ENCODE measurements at regions not wholly inside any gene's neighbourhood (a gene's known extent, or its start where the extent isn't known, plus 50 kb on each side); places are given as distances from the start of the nearest gene placed in this dataset.

DNA sequence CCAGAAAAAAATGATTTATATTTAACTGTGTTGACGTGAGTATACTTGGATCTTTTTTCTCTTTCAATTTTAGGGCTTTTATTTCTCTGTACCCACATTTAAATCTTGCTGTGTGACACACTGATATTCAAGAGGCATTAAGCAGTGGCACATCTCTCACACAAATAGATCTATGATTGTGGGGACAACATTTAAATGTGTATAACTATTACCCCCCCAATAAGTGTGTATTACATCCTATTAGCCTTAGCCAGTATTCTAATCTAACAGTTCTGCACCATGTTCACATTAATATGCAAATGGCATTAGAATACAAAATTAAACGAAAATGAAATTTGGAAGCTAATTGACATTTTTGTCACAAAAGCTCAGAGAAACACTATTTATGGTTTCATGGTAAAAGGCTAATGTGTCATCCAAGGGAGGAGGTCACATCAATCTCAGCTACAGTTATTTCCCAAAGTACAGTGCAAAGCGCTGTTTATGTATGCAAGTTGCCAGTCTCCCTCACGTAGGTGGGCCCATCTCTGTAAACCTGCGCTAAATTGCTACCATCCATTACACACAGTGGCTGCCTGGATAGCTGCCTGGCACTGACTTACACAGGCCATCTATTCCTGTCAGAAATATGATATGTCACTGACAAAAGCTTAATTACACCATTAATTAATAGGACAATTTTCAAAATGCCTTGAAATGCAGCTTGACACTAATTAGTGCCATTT, 984.7 kb upstream of the PCDH9 start:
- TF ChIP-seq, protein P1, sequence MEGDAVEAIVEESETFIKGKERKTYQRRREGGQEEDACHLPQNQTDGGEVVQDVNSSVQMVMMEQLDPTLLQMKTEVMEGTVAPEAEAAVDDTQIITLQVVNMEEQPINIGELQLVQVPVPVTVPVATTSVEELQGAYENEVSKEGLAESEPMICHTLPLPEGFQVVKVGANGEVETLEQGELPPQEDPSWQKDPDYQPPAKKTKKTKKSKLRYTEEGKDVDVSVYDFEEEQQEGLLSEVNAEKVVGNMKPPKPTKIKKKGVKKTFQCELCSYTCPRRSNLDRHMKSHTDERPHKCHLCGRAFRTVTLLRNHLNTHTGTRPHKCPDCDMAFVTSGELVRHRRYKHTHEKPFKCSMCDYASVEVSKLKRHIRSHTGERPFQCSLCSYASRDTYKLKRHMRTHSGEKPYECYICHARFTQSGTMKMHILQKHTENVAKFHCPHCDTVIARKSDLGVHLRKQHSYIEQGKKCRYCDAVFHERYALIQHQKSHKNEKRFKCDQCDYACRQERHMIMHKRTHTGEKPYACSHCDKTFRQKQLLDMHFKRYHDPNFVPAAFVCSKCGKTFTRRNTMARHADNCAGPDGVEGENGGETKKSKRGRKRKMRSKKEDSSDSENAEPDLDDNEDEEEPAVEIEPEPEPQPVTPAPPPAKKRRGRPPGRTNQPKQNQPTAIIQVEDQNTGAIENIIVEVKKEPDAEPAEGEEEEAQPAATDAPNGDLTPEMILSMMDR (IDR thresholded peaks at IDR 0.05; ENCODE audit: low read depth, low read length) = no peak
- no peak overlapping the region for H3K4me3 ChIP-seq (ENCODE audit: low read depth, low read length)

DNA sequence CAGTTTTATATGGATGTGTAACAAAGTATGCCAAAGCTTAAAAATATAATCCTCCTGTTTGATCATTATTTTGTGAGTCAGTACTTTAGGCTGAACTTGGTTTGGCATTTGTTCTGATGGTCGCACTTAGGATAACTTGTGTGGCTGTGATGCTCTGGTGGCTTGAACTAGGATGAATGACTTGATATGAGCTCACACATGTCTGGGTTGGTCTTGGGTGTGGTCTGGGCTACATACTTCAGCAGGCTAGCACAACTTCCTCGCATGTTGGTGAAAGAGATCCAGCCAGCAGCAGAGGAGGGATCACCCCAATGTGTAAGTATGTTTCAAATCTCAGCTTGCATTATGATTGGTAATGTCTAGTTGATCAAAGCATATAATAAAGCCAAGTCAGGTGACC, 969.1 kb upstream of the PCDH9 start:
- H3K4me3 ChIP-seq (ENCODE audit: low read depth, low read length) = no peak overlapping the region
- TF ChIP-seq, protein P1 (IDR thresholded peaks at IDR 0.05; ENCODE audit: low read depth, low read length) = no peak

DNA sequence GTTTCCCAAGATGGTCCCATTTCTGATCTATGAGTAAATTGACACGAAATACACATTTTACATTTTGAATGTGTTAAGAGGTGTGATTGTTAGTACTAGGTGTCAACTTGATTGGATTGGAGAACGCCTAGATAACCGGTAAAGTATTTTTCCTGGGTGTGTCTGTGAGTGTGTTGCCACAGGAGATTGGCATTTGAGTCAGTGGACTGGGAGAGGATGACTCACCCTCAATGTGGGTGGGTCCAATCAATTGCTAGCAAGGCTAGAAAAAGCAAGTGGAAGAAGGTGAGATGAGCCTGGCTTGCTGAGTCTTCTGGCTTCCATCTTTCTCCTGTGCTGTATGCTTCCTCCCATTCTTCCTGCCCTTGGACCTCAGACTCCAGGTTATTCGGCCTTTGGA, 960.7 kb upstream of the PCDH9 start:
- H3K4me3 ChIP-seq (ENCODE audit: low read depth, low read length) = no peak overlapping the region
- TF ChIP-seq, protein P1 (IDR thresholded peaks at IDR 0.05; ENCODE audit: low read depth, low read length) = no peak

DNA sequence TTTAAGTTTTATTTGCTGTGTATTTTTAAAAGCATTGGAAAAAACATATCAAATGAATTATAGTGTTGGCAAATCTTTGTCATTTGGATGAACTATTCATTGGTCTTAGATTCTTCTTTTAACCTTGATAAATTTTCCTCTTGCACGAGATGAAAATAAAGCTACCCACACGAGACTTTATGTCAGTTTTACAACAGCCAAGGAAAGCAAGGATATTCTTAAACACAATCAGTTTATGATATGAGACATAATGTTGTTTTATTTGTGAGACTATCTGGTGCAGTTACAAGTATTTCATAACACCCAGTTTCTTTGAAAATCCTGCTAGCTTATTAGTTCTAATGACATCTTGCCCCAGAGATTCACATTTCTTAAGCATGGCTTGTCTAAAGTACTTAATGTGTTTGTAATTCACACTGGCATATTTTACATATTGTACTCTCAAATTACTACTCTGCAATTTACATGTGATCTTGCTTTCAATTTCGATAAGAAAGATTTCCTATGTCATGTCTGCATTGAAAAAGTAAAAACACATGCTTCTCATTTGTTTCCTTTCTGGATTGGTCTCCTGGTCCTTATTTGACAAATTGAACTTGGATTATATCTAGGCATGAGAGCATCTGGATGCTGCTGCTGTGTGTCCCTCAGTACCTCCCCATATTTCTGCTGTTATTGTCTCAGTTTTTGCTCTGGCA, 955.5 kb upstream of the PCDH9 start:
- TF ChIP-seq, protein P1 (IDR thresholded peaks at IDR 0.05; ENCODE audit: low read depth, low read length) = no peak
- H3K4me3 ChIP-seq (ENCODE audit: low read depth, low read length) = no peak overlapping the region

DNA sequence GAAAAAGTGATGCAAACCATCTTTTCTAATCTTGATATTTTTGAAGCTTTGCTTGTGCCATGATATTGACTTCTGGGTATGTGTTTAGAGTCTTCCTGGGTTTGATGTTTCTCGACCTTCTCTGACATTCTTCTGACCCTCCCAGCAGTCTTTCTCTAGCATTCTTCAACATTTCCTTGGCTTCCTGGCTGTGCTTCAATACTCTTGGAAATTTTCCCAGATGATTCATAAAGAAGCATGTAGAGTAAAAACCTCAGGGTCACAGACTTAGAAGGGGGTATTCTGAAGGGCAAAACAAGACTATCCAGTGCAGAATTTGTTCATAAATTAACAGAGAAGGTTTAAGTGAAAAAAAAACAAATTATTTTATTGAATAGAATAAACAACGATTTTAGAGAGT, 946.3 kb upstream of the PCDH9 start:
- H3K4me3 ChIP-seq (ENCODE audit: low read depth, low read length) = no peak overlapping the region
- TF ChIP-seq, protein P1 (IDR thresholded peaks at IDR 0.05; ENCODE audit: low read depth, low read length) = no peak

DNA sequence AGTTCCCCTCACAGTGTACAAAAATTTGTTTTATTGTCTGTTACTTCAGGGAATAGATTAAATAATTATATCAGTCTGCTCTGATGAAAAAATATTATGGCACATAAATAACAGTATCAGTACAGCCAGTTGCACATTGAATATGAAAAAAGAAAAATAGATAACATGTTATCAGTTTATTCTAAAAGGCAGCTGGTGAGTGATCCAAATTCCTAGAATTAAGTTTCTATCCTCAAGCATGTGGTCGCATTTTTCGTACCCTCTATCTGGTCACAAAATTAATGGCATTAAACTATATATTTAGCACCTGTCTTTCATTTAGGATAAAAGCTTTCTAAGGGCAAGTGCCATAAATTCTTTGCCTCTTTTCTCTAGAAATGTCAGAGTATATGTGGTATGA, 944.8 kb upstream of the PCDH9 start:
- H3K4me3 ChIP-seq (ENCODE audit: low read depth, low read length) = no peak overlapping the region
- TF ChIP-seq, protein P1 (IDR thresholded peaks at IDR 0.05; ENCODE audit: low read depth, low read length) = no peak

DNA sequence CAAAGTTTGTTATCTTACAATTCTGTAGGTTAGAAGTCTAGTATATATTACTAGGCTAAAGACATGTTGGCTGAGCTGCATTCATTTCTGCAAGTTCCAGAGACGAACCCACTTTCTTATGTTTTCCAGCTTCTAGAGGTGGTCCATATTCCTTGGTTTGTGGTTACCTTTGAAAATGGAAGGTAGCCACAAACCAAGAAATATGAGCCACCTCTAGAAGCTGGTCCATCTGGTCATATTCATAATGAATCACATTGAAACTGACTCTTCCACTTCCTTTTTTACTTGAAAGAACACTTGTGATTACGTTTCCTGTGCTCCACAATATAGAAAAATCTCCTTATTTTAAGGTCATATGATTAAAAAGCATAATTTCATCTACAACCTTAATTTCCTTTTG, 943.0 kb upstream of the PCDH9 start:
- H3K4me3 ChIP-seq (ENCODE audit: low read depth, low read length) = no peak overlapping the region
- TF ChIP-seq, protein P1 (IDR thresholded peaks at IDR 0.05; ENCODE audit: low read depth, low read length) = no peak

All from WI38 (cell line).